ENCODE measurements at regions not wholly inside any gene's neighbourhood (a gene's known extent, or its start where the extent isn't known, plus 50 kb on each side); places are given as distances from the start of the nearest gene placed in this dataset.
"Not testable (repeated sequence)": the region's sequence is repeated elsewhere in the genome, so short reads cannot be mapped to it uniquely, and the experiment has no call there.

DNA sequence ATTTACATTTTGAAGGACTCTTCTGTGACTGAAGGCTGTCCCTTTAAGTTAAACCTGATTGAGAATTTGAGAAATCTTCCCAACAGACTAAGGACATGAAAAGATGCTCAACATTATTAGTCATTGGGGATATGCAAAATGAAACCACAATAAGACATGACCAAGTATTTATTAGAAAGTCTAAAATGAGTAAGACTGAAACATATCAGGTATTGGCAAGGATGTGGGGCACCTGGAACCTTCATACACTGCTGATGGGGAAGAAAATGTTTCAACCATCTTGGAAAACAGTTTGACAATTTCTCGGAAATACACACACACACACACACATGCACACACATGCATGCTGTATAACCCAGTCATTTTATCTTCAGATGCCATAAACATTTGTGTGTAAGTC, 132.1 kb upstream of the CDK6 start:
- DNase-seq = no peak

DNA sequence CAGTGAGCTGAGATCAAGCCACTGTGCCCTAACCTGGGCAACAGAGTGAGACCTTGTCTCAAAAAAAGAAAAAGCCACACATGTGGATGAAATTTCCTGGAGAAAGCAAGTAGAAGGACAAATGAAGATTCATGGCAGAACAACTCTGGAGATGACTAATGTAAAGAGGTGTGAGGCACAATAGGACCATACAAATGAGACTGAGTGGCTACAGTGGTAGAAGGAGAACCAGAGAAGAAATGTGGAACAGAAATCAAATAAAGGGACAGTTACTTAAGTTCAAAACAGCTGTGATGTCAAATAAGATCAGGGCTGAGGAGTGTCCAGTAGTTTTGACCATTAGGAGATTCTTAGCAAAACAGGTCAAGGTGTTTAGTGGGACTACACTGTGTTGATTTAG, 130.9 kb upstream of the CDK6 start:
- DNase-seq = no peak

- no peak for DNase-seq
These were observed 127.8 kb upstream of the CDK6 start for GRCh38 chr7:92964141-92964540.

- DNase-seq = no peak
These were observed 127.2 kb upstream of the CDK6 start for GRCh38 chr7:92963566-92963965.

- DNase-seq = no peak
These were observed 125.6 kb upstream of the CDK6 start for GRCh38 chr7:92961961-92962360.

DNA sequence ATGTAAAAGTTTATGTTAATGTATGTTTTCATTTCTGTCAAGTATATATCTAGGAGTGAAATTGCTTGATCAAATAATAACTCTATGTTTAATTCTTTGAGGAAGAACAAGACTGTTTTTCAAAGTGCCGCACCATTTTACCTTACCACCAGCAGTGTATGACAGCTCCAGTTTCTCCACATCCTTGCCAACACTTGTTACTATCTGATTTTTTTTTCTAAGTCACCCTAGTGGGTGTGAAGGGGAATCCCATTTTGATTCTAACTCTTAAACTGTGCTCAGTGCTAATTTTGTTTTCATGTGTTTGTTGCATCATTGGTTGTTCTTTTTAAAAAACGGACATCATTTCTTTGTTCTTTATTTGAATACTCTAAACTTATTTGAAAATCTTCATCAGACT, 120.2 kb upstream of the CDK6 start:
- no peak for DNase-seq

- no peak for DNase-seq
These were observed 118.7 kb upstream of the CDK6 start for GRCh38 chr7:92955081-92955480.

DNA sequence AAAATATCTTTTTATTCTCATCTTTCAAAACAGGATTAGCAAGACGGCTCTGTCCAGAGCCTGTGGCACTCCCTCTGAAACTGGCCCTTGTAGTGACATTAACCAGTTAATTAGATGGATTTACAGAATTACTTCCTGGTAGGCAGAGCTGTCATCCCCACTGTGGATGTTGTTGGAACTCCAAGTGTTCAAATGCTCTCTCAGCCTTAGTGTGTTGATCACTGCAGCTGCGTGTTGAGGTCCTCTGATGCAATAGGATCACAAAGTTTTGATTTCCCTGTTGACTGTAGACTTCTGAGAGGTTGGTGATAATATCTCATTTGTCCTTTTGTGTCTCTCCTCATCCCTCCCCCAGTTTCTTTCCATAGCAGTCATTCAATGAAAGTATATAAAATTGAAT, 117.3 kb upstream of the CDK6 start:
- DNase-seq = peak; percentile 40

DNA sequence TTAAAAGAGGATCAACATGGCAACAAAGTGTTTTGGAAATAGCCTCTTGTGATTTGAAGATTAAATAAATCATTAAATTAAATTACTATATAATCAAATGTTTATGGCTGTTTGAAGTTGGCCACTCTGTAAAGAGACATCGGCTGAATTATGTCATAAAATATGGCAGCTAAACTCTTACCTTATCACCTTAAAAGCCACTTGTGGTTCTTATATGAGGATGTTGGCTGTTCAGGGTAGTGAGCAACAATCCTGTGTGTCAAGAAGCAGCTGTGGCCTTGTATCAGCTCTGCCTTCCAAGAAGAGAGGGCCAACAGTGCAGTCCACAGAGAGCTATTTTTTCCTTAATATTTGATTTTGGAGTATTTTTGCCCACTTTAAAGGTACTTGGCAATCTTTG, 113.4 kb upstream of the CDK6 start:
- DNase-seq = peak; percentile 24

GRCh38 chr7:92945840-92946239, 109.5 kb upstream of the CDK6 start:
- no peak for DNase-seq

GRCh38 chr7:92944633-92945032, 108.3 kb upstream of the CDK6 start:
- no peak for DNase-seq

DNA sequence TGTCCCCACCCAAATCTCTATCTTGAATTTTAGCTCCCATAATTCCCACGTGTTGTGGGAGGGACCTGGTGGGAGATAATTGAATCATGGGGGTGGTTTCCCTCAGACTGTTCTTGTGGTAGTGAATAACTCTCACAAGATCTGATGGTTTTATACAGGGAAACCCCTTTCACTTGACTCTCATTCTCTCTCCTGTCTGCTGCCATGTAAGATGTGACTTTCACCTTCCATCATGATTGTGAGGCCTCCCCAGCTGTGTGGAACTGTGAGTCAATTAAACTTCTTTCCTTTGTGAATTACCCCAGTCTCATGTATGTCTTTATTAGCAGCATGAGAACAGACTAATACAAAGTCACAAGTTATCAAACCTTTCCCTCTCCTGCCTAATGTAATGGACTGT, 106.3 kb upstream of the CDK6 start:
- not testable (repeated sequence) for DNase-seq

GRCh38 chr7:92939666-92940360, 103.4 kb upstream of the CDK6 start:
- DNase-seq = no peak

- DNase-seq = no peak
These were observed 97.7 kb upstream of the CDK6 start for GRCh38 chr7:92934096-92934495.

DNA sequence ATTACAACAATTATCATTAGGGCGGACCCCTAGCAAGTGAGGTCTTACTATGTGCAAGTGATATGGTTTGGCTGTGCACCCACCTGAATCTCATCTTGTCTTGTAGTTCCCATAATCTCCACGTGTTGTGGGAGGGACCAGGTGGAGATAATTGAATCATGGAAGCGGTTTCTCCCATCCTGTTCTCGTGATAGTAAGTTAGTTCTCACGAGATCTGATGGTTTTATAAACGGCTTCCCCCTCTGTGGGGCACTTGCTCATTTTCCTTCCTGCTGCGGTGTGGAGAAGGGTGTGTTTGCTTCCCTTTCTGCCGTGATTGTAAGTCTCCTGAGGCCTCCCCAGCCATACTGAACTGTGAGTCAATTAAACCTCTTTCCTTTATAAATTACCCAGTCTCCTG, 96.1 kb upstream of the CDK6 start:
- DNase-seq = no peak

- no peak for DNase-seq
These were observed 94.0 kb upstream of the CDK6 start for GRCh38 chr7:92930404-92930803.

DNA sequence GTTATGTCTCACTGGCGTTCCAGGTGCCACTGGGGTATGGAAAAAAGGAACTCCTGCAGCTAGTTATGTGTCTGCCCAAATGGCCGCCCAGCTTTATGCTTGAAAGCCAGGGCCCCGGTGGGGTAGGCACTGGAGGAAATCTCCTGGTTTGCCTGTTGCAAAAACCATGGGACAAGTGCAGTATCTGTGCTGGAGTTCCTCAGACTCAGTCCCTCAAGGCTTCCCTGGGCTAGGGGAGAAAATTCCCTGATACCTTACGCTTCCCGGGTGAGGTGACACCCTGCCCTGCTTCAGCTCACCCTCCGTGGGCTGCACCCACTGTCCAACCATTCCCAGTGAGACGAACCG, 90.3 kb upstream of the CDK6 start:
- DNase-seq = no peak

GRCh38 chr7:92925876-92926696, 89.7 kb upstream of the CDK6 start:
- DNase-seq = no peak

DNA sequence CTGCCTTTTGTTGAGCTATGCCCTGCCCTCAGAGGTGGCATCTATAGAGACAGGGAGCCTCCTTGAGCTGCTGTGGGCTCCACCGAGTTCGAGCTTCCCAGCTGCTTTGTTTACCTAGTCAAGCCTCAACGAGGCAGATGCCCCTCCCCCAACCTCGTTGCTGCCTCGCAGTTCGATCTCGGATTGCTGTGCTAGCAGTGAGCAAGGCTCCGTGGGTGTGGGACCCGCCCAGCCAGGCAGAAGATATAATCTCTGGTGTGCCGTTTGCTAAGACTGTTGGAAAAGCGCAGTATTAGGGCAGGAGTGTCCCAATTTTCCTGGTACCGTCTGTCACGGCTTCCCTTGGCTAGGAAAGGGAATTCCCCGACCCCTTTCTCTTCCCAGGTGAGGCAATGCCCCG, 88.4 kb upstream of the CDK6 start:
- no peak for DNase-seq

- DNase-seq = no peak
These were observed 80.9 kb upstream of the CDK6 start for GRCh38 chr7:92917230-92917629.

DNA sequence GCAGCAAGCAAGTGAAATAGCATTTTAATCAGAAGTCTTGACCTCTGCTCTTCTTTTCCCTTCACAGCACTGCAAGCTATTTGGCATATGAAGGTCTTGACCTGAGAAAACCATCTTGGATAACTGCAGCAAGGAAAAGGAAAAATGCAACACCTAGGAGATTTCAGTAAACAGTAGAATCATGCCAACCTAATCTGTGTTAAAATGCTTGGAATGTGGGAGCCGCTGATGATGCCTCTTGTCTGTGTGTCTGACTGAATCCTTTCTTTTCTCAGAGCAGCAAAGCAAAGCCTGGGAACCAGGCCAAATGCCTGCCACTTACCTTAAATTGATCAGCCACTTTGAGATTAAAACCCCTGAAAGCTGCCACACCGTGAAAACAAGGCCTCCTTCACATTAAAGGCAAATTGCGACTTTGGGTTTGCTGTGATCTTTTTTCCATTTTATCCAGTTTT, 80.4 kb upstream of the CDK6 start:
- no peak for DNase-seq

- no peak for DNase-seq
These were observed 79.0 kb upstream of the CDK6 start for GRCh38 chr7:92915348-92915747.

DNA sequence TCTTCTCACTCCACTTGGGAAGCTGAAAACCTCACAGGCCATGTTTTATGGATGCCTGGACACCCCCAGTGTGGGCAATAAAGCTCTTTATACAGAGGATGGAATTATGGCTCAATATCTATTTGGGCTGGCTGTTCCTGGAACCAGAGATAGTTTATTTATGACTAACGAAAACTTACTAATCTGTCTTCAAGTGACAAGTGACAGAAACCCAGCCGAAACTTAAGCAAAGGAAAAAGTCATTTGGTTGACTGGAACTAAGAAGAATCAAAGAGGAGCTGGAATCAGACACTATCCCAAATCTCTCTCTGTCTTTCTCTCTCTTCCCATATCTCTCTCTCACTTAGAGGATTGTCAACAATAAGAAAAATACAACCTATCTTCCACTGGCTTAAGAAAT, 78.3 kb upstream of the CDK6 start:
- no peak for DNase-seq

DNA sequence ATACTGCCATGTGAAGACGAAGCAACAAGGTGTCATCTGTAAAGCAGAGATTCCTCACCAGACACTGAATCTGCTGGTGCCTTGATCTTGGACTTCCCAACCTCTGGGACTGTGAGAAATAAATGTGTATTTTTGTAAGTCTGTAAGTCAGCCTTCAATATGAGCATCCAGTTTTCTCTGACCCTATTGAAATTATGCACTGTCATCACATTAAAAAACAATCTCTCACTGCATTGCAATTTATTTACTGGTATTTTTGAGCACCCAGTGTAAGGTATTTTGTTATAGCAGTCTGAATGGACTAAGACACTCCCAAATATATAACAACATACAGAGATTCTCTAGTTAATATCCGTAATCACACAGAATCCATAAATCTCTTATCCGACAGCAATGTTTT, 77.5 kb upstream of the CDK6 start:
- no peak for DNase-seq

DNA sequence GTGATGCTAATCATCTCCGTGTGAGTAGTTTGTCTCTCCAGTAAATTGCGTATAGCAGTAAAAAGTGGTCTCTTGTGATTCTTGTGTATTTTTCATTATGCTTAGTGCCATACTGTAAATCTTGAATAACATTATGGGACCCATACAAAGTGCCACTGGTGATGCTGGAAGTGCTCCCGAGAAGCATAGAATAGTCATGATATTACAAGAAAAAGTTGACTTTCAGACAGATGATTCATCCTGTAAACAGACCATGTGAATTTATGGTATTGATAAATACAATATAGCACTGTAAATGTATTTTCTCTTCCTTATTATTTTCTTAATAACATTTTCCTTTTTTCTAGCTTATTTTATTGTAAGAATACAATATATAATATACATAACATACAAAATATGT, 74.6 kb upstream of the CDK6 start:
- DNase-seq = no peak
